NCI-H2029 (cell line): ENCODE measurements at regions not wholly inside any gene's neighbourhood (a gene's known extent, or its start where the extent isn't known, plus 50 kb on each side); places are given as distances from the start of the nearest gene placed in this dataset.
"Not testable (repeated sequence)": the region's sequence is repeated elsewhere in the genome, so short reads cannot be mapped to it uniquely, and the experiment has no call there.

Experiments
- DNase-seq: peaks from one replicate; lab custom pipeline; 2025; lab: John Stamatoyannopoulos, UW

DNA sequence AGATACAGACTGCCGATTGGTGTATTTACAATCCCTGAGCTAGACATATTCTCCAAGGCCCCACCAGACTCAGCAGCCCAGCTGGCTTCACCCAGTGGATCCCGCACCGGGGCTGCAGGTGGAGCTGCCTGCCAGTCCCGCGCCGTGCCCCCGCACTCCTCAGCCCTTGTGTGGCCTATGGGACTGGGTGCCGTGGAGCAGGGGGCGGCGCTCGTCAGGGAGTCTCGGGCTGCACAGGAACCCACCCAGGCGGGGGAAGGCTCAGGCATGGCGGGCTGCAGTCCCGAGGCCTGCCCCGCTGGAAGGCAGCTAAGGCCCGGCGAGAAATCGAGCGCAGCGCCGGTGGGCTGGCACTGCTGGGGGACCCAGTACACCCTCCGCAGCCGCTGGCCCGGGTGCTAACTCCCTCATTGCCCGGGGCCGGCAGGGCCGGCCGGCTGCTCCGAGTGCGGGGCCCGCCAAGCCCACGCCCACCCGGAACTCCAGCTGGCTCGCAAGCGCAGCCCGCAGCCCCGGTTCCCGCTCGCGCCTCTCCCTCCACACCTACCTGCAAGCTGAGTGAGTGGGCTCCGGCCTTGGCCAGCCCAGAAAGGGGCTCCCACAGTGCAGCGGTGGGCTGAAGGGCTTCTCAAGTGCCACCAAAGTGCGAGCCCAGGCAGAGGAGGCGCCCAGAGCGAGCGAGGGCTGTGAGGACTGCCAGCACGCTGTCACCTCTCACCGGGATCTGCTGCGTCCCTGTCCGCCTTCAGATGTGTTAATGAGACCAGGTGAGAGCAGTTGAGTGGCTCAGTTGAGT, 137.8 kb upstream of the LCORL start:
- not testable (repeated sequence) for DNase-seq

DNA sequence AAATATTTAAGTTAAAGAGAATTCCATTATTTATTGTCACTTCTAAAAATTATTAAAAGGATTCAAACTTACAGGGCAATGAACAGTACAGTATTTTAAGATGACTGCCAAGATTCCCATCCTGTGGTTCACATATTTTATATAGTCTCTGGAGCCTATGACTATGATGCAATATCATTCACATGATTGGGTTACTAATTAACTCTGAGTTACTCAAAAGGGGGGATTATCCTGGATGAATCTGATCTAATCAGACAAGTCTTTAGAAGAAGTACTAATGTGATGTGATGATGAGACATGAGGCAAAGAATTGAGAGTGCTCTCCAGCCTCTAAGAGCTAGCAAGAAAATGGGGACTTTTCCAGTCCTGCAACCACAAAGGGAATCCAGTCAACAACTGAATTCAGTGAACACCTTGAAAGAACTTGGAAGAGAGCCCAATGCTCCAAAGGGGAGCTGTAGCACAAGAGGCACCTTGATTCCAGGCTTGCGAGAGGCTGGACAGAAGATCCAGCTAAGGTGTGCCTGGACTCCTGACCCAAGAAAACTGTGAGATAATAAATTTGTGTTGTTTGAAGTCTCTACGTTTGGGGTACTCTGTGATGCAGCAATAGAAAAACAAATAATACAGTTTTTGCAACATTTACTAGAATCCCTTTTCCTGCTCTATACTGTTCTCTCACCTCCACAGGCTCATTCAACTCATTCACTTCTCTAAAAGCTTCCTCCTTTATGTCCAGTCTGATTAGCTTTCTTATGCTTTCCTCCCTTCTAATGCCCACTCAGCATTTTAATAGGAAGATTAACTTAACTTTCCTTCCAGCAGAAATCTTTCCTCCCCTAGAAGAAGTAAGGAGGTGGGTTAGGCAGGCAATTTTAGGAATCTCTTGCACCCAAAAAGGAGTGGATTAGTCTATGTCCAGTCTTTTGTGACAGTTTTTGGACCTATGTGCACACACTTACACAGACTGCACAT, 133.8 kb upstream of the LCORL start:
- DNase-seq, result no peak

DNA sequence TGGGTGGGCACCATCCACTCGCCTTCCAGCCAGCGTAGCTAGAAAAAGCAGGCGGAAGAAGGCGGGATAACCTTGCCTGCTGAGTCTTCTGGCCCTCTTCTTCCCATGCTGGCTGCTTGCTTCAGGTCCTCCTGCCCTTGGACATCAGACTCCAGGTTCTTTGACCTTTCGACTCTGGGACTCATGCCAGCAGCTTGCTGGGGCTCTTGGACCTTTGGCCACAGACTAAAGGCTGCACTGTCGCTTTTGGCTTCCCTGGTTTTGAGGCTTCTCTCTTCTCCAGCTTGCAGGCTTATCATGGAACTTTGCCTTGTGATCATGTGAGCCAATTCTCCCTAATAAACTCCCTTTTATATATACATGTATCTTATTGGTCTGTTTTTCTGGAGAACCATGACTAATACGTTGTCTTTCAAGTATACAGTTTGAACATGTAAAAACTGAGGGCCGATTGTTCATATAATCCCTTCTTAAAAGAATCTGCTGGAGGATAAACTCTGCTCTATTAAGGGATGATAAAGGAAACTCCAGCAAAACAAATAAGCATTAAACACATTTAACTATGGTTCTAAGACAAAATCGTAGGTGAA, 116.6 kb upstream of the LCORL start:
- DNase-seq, result no peak

DNA sequence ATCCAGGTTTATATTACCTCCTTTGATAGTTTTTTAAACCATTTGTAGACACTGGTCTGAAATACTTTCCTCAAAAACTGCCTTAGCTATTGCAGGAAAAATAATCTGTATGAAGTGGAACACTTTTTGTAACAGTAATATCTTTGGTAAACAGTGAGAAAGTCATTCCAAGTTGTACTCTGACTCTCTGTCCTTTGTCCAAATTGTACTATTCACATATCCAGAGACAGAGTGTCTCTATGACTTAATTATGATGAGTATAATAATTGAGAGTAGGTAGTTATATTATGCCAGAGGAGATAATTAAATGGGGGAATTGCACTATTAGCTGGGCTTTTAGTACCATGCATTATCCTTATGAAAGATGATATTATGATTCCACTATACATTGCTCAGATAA, 112.6 kb upstream of the LCORL start:
- no peak for DNase-seq

DNA sequence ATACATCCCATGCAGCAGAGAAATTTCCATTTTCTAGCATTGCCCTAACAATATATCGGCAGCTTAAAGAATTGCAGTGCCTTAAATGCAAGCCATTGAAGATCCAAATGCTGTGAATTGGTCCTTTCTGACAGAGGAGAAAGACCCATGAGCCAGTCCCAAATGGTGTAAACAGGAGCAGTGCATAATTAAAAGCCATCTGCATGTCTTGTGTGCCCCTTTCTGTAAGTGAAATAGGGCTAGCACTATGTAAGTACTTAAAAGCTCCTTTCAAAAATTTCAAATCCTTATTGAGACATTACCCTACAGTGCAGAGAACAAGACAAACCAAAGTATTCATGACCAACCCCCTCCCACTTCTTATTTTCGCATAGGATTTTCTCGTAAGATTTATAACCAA, 108.7 kb upstream of the LCORL start:
- DNase-seq, result no peak

DNA sequence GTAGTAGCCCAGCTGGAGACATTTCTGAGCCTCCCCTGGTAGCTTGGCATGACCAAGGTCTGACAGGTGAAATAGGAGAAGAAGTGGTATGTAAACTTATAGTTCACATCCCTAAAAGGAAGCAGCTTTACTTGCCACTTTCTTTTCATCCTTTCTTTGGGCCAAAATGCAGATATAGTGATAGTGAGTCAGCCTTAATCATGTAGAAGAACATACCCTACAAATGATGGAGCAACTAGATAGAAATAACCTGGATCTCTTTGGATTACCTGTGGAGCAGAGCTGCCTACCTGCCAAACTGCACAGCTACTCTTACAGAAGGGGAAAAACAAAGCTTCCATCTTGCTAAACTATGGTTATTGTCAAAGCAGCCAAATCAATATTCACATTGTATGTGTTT, 106.7 kb upstream of the LCORL start:
- DNase-seq, result no peak

DNA sequence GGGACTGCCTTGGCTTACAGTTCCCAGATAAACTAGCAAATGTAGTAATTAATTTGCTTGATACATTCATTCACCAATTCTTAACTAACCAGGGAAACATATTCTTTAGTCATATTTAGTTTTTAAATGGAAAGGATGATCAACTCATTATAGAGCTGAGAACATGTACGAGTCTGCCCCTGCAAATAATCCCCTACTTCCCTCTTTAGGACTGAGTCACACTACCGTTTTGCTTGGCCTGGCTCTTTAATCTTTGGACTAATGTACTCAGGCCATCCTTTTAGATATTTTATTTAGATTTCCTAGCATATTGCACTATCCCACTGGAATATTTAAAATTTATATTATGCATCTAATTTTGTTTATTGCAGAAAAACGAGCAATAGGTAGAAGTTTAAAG, 105.5 kb upstream of the LCORL start:
- DNase-seq, result no peak

DNA sequence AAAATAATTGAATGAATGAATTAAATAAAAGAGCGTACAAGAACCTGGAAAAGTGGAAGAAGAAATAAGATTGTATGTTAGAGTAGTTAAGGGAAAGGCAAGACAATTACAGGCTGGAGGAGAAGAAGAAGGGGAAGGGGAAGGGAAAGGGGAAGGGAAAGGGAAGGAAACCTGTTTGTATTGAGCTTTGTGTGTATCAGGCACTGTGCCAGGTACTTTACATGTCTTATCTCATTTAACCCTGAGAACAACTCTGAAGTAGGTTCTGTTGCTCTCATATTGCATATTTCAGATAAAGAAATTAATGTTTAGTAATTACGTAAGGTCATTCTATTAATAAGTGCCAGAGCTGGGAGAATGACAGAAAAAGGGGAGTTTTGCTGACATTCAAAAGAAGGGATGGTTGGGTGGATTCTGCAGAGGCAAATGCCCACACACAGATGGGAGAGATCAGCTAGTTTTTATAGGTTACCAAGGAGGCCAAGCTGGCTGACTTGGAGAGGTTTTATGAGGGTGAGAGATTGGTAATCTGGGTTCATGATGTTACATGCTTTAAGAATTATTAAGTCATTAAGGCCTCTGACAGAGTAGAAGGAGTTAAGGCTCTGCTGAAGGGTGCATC, 92.3 kb upstream of the LCORL start:
- DNase-seq, result no peak

DNA sequence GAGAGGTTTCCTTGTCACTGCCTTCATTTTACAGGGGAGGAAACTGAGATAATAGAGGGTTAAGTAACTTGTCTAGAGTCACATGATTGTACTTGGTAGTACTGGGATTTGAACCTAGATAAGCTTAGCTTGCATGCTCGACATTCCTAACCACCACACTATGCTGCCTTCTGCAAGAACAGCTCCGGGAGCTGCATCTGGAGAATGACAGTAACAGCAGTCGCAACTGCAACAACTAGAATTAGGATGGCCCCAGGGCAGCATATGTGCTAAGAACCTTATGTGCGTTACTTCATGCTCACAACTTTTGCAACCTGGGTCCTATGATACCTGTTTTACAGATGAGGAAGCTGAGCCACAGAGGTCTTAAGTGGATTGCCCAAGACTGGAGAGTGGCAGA, 89.5 kb upstream of the LCORL start:
- DNase-seq, result no peak

DNA sequence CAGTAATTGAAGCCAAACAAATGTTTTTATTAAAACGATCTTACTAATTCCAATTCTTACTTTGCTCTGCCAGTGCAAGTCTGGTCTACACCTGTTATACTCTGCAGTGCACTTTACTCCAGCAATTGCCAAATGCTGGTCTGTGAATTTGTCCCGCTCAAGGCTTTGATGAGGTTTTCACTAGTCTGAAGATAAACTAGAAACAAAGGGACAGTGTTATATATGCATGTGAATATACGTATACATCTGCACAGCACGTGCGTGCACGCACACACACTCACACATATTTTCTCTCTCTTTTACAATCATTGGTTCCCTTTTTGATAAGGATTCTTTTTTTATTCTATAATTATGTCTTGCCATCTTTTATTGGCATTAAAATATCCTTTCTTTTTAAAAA, 88.5 kb upstream of the LCORL start:
- DNase-seq, result no peak

DNA sequence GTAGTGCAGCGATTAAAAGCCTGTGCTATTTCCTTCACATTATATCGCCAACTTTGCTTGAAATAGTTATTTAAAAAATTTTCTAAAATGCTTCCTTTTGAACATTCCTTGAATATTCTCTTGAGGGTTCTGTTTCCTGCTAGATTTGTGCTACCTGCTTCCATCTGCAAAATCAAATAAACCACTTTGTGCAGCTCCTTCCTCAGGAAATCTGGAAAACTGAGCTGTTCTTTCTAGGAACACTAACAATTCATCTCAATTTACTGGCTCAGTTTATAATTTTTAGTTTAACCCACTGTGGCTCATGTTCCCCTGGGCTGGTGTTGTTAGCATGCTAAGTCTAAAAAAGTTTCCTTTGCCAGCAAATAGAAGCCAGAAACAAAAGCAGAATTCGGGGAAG, 88.1 kb upstream of the LCORL start:
- no peak for DNase-seq

DNA sequence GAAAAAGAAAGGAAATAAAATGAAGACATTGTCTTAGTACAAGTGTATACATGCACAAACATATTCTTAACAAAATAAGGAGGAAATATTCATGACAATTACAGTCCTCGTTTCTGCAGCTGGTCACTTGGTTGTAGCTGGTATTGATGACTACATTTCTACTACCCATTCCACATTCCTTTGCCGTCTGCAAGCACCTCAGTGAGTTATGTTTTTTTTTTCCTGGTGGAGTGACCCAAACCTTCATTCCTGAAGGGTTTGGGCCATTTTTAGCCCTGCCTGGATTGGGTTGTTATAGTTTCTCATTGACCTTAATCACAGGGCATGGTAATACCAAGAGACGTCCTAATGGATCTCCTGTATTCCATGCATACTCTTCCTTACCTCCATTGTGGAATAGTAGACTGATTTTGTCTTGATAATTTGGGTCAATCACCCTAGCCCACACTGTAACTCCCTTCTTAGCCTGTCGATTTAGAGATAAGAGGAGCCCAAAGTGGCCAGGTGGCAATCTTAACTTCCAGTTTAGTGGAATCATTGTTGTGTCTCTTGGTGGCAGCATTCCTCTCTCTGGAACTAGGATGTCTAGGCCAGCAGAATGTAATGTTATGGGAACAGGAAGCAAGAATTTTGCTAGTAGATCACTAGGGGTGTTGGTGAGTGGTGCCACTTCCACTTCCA, 86.4 kb upstream of the LCORL start:
- DNase-seq, result not testable (repeated sequence)

DNA sequence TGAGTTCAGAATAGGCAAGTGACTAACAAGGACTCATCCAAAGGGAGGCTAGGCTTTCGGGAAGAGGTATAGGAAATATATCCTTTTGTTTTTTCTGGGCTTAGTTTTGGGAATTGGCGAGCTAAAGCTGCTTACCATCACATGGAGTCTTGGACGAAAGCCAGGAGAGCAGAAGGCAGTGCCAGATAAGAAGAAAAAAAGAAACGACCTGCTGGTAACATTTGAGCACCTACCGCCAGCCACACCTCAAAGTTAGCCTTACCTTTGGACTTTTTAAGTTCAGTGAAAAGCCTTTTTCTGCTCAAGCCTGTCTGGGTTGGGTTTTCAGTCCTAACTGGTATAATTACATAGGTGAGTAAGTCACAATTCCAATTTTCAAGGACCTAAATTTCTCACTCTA, 85.1 kb upstream of the LCORL start:
- DNase-seq, result no peak

DNA sequence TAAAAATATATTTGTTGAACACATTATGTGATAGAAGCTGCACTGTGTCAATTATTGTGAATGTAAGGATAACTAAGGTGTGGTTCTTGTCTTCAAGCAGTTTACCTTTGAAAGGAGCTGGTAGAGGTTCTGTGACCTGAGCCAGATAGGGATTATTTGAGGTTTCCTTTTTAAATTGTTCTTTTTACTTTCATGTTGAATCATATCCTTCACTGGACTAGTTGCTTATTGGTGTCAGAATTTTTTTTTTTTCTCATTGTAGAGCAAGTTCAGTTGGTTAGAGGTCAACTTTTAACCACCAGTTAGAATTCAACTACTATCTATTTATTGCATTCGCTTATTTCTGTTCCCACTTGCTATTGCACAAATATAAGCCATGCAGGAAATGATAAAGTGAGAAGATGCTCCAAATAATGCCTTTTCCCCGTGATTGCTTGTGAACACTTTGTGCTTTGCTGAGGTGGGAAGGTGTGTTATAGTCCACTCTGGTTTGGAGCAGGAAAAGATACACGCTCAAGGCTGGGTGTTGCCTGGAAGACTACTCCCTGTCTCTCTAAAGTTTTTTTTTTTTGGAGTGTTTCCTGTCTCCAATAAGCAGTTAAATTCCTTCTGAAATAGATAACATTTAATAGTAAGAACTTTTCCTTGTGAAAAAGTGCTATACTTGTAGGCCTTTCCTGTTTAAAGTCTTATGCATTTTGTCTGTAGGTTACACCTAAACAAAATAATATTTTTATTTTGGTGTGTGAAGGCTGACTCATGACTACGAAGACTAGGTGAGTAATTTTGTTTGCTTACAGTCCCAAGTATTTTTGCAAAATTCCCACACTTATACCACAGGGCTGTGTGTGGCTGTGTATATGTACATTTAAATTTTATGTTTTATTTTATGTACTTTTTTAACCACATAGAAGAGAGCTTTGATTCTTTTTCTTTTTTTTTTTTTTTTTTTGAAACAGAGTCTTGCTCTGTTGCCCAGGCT, 83.8 kb upstream of the LCORL start:
- no peak for DNase-seq

DNA sequence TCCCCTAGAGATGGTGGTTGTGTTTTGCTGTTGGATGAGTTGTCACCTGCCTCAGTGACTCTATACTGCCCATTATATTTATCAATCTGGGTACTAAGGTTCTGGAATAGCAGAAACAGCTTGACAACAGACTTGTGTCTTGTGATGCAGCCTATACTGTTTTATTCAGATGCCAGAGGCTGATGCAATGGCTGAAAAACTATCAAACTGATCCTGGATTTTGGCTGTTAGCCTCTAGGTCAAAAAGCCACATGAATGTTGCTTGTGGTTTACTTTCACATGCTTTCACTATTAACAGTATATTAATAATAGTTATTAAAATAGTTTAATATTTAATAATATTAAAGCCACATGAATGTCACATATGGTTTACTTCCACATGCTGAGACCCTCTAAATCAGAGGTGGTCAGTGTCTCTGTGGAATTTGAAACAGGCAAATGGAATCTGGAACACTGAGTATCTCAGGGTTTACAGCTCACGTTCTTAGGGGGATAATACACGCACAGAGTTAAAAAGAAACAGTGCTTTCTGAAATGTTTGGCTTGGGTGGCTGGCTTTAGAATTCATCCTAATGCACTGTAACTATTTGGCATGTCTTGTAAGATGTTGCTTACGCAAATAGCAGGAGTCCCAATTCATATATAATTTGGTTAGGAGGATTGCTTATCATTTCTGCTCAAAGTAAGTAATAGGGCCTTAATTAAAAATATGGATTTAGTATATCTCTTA, 82.5 kb upstream of the LCORL start:
- no peak for DNase-seq

DNA sequence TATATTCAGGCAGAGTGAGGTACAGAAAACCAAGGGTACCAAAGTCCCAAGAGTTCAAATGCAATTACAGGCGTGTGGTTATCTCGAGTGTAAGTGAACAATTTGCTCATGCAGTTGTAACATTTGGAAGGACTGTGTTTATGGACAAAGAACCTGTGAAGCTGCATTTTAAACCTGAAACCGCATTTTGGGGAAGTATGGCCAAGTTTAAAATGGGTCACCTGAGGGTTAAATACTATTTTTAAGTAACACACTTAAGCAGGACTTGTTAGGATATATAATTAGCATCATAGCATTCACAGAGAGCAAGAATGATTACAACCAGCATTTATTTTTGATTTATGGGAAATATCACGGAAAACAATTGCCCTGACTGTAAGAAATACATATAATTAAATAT, 79.1 kb upstream of the LCORL start:
- DNase-seq, result no peak

DNA sequence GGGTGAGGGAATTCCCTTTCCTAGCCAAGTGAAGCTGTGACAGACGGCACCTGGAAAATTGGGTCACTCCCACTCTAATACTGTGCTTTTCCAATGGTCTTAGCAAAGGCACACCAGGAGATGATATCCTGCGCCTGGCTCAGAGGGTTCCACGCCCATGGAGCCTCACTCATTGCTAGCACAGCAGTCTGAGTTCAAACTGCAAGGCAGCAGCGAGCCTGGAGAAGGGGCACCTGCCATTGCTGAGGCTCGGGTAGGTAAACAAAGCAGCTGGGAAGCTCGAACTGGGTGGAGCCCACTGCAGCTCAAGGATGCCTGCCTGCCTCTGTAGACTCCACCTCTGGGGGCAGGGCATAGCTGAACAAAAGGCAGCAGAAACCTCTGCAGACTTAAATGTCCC, 68.9 kb upstream of the LCORL start:
- not testable (repeated sequence) for DNase-seq

DNA sequence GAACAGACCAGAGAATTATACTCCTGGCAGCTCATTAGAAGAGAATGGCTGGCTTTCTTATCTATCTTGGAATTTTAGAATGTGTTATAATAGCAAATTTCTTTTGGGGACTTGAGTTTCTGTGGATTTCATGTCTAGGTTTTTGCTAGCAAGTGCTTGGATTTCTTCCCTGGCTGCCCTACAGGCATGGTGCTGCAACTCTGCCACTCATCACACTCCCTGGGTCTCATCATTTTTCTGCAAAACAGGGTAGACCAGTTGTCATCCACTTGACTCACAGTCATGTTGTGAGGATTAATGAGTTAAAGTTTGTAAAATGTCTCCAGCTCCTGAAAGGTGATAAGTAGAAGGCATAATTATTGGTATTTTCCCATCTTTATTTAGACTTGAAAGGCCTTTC, 60.7 kb upstream of the LCORL start:
- DNase-seq, result no peak

DNA sequence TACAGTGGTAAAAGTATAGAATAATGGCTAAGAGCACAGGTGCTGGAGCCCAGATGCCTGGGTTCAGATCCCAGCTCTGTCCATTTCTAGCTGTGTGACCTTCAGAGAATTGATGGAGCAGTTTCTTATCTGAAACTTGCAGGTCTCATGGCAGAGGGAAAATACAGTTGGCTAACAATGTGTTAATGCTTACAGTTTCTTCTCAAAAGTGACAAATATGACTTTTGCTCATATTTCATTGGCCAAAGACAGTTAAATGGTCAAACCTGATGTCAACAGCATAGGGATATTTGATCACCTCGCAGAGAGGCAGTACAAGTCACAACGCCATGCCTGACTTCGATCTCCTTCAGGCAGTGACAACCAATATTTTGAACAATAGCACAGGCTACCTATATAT, 60.2 kb upstream of the LCORL start:
- no peak for DNase-seq

DNA sequence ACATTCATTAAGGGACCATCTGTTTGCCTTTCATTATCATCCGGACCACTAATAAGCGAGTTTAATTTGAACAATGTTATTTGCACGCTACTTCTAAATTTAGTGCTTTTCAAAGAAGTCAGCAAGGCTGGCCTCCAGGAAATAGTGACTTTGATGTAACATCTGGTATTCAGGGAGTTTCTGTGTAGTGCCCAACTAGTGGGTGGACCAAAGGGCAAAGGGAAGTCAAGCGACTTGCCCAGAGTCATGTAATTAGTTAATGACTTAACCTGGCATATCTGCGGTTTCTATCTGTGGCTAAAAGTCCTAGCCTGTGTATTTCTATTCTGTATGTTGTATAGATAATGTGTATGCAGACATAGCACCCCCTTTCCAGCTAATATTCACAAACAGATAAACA, 56.3 kb upstream of the LCORL start:
- DNase-seq, result no peak
